SKM-1 (cell line): ENCODE measurements at regions not wholly inside any gene's neighbourhood (a gene's known extent, or its start where the extent isn't known, plus 50 kb on each side); places are given as distances from the start of the nearest gene placed in this dataset.

Source experiments
- DNase-seq: peaks from one replicate; lab custom pipeline; 2025; ENCODE audit not compliant: unreplicated experiment; lab: John Stamatoyannopoulos, UW

GRCh38 chr13:108435393-108436149 is 166.1 kb downstream of the TNFSF13B start:
- no peak for DNase-seq

DNA sequence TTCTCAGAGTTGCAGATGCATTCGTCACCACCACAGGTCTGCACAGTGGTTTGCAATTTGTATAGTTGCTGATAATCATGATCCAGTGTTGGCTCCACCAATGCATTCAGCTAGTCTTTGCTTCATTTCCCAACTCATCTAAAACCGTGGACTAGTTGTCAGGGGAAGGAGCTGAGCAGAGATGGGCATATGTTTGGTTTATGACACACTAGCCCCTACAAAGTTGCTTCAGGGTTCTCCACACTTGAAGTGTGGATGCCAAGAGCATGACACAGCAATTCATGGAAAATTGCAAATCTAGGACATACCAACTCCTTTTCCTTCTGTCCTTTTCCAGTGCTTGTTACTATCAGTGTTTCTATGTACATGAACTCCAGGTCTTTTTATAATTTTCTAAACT is 168.0 kb downstream of the TNFSF13B start:
- no peak for DNase-seq

DNA sequence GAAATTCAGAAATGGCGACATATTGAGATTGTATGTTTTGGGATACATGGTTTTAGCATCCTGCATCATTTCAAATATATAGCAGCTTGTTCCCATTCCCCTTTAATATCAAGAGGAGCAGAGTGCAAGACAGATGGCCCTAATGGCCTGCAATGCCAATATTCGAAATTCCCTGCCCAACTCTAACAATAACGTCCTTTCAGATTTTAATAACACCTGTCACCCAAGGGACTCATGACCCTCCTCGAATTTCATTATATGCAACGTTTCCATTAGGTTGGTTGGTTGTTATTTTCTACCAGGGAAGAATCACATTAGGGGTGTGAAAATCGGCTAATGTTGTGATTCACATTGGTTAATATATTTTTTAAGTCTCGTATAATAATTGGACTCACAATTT is 170.0 kb downstream of the TNFSF13B start:
- no peak for DNase-seq

DNA sequence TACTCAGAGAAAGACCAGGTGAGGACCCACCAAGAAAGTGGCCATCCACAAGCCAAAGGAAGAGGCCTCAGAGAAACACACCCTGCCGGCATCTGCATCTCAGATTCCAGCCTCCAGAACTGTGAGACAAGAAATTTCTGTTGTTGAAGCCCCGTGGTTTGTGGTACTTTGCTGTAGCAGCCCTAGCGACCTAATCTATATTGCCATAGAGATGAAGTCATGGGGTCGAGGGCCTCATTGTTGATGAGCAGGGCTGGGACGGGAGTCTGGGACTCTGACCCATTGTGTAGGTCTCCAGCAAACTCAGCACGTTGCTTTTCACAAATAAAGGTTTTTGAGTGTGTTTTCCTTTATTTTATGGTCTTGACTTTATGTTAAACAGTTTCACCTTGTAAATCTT is 174.9 kb downstream of the TNFSF13B start:
- DNase-seq, result no peak

DNA sequence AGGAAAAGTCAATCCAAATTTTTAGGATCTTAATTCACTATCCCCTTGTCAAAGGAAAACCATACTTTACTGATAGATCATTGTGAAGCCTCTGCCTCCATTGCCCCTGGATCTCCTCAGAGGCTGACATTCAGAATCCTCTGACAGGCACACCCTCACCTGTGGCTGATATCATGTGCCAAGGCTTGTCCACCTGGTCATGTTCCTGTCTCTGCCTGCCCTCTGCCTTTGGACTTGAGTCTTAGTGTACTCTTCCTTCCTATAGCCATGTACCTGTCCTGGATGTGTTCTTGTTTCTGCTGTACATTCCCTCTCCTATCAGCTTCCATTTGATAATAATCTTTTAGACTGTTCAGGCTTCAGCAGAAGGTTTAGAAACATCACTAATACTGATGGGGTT is 179.4 kb downstream of the TNFSF13B start:
- DNase-seq, result no peak

- no peak for DNase-seq
Observed at GRCh38 chr13:108451121-108451520, 178.3 kb upstream of the MYO16 start.

DNA sequence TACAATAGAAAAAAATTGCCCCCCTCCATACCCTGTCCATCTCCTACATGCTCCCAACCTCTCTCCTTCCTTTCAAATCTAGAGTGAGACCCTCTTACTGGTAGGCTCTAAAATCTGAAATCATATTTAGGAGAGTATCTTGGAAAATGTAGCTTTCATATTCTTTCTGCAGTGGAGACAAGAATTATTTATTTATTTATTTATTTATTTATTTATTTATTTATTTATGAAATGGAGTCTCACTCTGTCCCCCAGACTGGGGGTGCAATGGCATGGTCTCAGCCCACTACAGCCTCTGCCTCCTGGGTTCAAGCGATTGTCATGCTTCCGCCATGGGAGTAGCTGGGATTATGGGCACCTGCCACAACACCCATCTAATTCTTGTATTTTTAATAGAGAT is 174.1 kb upstream of the MYO16 start:
- DNase-seq, result no peak

DNA sequence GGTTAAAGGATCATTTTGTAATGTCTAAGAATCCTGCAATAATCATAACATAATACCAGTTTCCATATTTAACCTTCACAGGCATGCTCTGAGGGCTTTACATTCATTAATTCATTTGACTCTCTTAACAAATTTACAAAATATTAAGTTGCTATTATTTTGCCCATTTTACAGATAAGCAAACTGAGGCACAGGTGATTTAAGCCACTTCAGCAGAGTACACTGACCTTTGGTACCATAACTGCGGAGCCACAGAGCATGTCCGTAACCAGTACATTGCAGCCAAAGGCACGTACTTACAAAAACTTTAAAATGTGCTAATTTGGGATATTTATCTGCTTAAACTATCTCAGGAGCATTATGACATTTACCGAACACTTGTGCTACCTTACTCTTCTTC is 169.4 kb upstream of the MYO16 start:
- DNase-seq, result no peak

DNA sequence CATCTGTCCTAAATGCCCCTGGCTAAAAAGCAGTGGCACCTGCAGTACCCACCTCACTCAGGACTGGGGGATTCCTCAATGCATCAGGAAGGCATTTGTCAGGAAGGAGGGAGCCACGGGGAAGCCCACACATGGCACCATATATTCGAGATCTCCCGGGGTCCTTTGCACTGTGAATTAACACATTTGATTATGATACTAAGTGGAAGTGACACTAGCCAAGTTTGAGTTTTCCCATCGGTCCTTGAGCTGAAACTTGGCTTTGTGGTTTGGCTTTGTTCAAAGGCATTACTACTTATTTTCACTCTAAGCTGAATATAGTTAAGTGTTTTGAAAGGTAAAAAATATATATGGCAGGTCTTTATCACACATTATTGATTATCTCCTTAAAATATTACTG is 168.7 kb upstream of the MYO16 start:
- no peak for DNase-seq

DNA sequence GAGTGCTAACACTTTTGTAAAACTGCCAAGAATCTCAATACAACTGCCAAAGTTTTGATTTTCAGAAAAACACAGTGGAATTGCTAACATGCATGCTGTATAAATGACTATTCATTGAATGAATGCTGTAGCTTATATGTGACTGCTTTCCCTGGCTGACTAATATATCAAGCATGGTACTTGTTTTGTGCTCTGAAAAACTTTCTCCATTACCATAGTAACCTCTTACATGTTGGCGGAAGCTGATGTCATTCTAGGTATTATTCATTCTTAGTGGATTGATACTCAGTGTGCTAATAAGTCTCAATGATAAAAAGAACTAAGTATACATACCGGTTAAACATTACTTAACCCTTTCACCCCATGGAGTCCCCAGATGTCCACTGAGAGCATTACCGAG is 166.1 kb upstream of the MYO16 start:
- no peak for DNase-seq

- DNase-seq, result no peak
Observed at GRCh38 chr13:108470921-108471320, 158.5 kb upstream of the MYO16 start.

DNA sequence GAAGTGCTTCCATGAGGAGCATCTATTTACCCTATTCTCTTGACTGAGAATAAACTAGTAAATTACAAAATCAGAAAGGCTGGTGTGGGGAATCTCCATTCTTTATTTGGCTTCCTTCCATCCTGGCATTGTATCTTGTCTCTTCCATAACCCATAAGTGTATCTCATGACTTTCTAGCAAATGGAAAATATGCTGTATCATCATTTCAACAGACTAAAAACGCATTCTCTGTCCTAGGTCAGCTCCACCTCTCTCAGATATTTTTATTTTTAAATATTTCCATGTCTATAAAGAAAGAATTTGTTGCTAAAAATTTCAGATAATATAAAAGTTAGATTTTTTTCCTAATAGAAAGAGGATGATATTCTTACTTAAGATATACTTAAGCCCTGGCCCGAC is 154.2 kb upstream of the MYO16 start:
- no peak for DNase-seq

DNA sequence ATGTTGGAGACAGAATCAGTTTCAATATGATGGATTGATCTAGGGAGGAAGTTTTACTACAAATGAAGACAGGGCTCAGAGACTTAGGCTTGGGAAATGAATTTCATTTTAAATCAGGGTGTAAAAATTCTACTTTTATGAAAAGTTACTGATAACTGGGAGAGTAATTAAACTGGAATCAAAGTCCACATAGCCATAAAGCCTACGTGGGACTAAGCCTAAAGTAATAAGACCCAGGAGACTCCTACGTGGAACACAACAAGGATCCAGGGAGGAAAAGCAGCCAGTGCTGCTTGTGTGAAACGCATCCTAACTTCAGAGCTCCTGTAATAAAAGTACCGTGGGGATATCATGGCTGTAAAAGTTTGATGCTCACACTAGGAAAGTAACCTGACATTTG is 152.0 kb upstream of the MYO16 start:
- DNase-seq, result no peak

GRCh38 chr13:108478179-108478578 is 151.2 kb upstream of the MYO16 start:
- DNase-seq, result no peak

- no peak for DNase-seq
Observed at GRCh38 chr13:108483981-108484380, 145.4 kb upstream of the MYO16 start.

DNA sequence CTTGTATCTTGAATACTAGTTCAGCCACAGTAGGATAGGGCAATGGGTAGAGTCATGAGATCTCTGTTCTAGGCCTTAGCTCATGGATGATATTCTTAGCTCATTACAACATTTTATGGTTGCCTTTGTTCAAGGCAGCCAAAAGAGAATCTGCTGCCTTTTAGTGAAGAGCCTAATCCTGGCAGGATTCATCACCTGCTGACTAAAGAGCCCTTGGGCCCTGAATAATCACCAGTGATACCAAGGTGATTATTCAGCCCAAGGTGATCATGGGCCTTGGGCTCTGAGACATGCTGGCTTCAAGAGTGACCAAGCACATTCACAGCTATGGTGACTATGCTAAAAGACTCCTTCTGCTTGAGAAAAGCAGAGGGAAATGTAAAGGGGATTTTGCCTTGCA is 143.3 kb upstream of the MYO16 start:
- no peak for DNase-seq

GRCh38 chr13:108494991-108495645 is 134.3 kb upstream of the MYO16 start:
- DNase-seq, result no peak

DNA sequence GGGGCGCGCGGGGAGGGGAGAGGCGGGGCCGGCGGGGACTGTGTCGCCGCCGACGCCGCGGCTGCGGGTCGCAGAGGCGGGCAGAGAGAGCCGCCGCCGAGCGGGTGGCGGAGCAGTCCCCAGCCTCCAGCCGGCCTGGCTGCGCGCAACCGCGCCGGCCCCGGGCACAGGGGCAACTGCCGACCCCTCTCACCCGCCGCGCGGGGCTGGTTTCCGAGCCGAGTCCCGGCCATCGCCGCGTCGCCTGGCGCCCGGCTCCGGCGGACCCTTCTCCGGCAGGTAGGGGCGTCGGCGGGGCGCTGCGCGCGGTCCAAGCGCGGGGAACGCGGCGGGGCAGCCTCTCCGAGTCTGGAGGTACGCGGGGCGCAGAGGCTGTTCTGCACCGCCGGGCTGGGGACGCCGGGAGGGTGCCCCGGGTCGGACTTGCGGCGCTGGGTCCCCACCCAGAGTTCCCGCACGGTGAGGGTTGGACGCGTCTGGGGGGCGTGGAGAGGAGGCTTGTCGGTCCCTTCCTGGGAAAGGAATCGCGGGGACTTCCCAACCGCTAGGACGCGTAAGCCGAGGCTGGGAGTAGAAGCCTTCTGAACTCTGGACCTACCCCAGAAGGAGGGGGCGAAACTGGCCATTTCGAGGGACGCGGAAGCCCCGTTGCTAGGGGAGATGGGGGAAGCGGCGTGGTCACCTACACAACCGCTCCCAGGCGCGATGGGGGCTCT is 133.6 kb upstream of the MYO16 start:
- no peak for DNase-seq

GRCh38 chr13:108496362-108497210 is 132.8 kb upstream of the MYO16 start:
- no peak for DNase-seq

DNA sequence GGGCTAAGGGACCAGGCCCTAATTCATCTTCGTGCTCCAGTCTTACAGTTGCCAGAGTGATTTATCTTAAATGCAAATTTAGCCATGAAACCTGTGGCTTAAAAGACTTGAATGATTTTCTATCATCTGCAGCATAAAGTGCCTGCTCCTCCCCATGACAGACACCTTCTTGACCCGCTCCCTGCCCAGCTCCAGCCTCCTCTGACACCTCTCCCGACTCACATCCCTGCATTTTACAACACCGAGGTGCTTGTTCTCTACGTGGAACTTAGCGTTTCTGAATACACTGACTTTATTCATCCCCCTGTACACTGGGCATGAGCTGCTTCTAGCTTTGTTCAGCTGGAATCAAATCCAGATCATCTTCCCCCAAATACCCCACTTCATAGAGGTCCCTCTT is 128.7 kb upstream of the MYO16 start:
- DNase-seq, result no peak

DNA sequence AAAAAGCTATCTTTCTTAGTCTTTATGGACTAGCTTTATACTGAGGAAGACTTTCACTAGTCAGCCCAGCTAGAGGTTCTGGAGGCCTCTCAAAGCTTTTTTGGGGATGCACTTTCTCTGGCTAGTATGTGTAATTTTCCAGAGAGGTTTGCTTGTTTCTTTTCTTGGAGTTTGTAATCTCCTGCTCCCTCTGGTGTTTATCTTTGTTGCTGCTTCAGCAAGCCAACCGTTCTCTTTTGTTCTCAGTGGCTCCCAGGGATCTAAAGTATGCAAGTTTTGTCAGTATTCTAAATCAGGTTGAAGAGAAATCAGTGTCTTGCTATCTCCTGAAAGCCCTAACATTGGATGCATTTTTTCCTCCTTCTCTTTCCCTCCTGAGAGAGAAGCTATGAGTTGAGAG is 121.1 kb upstream of the MYO16 start:
- peak; percentile 30 for DNase-seq
